Panc1 (cell line): ENCODE measurements at regions not wholly inside any gene's neighbourhood (a gene's known extent, or its start where the extent isn't known, plus 50 kb on each side); places are given as distances from the start of the nearest gene placed in this dataset.

ENCODE experiments used
- ATAC-seq: fragments of 200-7000 bp; cut with Tn5 transposase; 2 replicates; pipeline ENCODE4 v1.9.1; 2020; ENCODE audit warnings: mild to moderate bottlenecking, moderate library complexity
- BruUV-seq: library from RNA; stranded (reverse); fragments of 400-500 nt; replicated peaks from 2 replicates; lab custom pipeline; 2021; lab: Mats Ljungman, UMichigan
- CTCF ChIA-PET: fragments of 300-600 bp; sonication (Branson Sonifier 250); formaldehyde crosslinking; loops from one replicate; lab custom pipeline; 2022; ENCODE audit warnings: antibody characterized with exemption; lab: Charles Lee
- POLR2A ChIA-PET: fragments of 300-600 bp; sonication (Branson Sonifier 250); formaldehyde crosslinking; loops from one replicate; lab custom pipeline; 2022; ENCODE audit warnings: antibody characterized with exemption; lab: Charles Lee
- DNase-seq: peaks from one replicate; pipeline ENCODE4 v3.0.0-alpha.2; 2010; ENCODE audit warnings: low read depth, low spot score
- H3K27ac ChIP-seq: 2 replicates; pipeline ENCODE4 v1.5.1; 2011; ENCODE audit warnings: mild to moderate bottlenecking, low read length, inconsistent platforms
- H3K27me3 ChIP-seq: fragments of 200-500 bp; sonication (Bioruptor generic); 2 replicates; pipeline ENCODE4 v1.6.0; 2014; ENCODE audit warnings: low read length, inconsistent platforms; ENCODE audit not compliant: control insufficient read depth, insufficient read depth
- H3K36me3 ChIP-seq: fragments of 200-500 bp; sonication (Bioruptor generic); 2 replicates; pipeline ENCODE4 v1.5.1; 2014; ENCODE audit warnings: inconsistent platforms, mild to moderate bottlenecking, low read length, moderate library complexity; ENCODE audit not compliant: control insufficient read depth, insufficient read depth
- H3K4me1 ChIP-seq: 2 replicates; pipeline ENCODE4 v1.5.1; 2011; ENCODE audit warnings: inconsistent platforms, mild to moderate bottlenecking, low read length, moderate library complexity; ENCODE audit not compliant: control insufficient read depth, insufficient read depth
- H3K4me3 ChIP-seq, 2 experiments: 2 replicates each; pipeline ENCODE4 v1.5.1; 2011 to 2012; ENCODE audit warnings: low read depth in 2 of 2, low read length in 2 of 2, mild to moderate bottlenecking in 2 of 2, inconsistent platforms in 1 of 2, moderate library complexity in 1 of 2
- H3K9me3 ChIP-seq: fragments of 200-500 bp; sonication (Bioruptor generic); 2 replicates; pipeline ENCODE4 v1.5.1; 2014; ENCODE audit warnings: low read depth, mild to moderate bottlenecking, inconsistent platforms, low read length, moderate library complexity; ENCODE audit not compliant: control insufficient read depth, insufficient read depth
- CTCF ChIP-seq: fragments of 450-650 bp; IDR thresholded peaks from 2 replicates; pipeline ENCODE4 v1.5.1; 2017; ENCODE audit warnings: mild to moderate bottlenecking
- POLR2AphosphoS5 ChIP-seq: IDR thresholded peaks from 2 replicates; pipeline ENCODE4 v1.6.1; 2012; ENCODE audit warnings: mild to moderate bottlenecking, low read depth, low read length, moderate library complexity
- REST ChIP-seq, 2 experiments: IDR thresholded peaks; 2 replicates each; pipeline ENCODE4 v1.6.1; 2011 to 2012; ENCODE audit warnings: low read depth in 2 of 2, control low read depth in 1 of 2, low read length in 1 of 2, mild to moderate bottlenecking in 1 of 2, moderate library complexity in 1 of 2; ENCODE audit not compliant: insufficient read depth in 1 of 2
- SIN3A ChIP-seq: IDR thresholded peaks from 2 replicates; pipeline ENCODE4 v1.6.1; 2012; ENCODE audit warnings: low read depth, mild to moderate bottlenecking, low read length, moderate library complexity, borderline replicate concordance; ENCODE audit not compliant: insufficient read depth
- TCF7L2 ChIP-seq: IDR thresholded peaks from 2 replicates; pipeline ENCODE4 v1.6.1; 2011; ENCODE audit warnings: mild to moderate bottlenecking, low read depth, low read length, inconsistent platforms
- in situ Hi-C: cut with HindIII; loops from 2 replicates; pipeline ENCODE4 v1.10.0; 2016; ENCODE audit warnings: low sequenced_read_pairs, low pct_unique_long_range_greater_than_20kb
- intact Hi-C: fragments of 100-400 bp; cut with micrococcal nuclease; formaldehyde crosslinking; loops from one replicate; pipeline ENCODE4 v1.10.0; 2022; ENCODE audit not compliant: unreplicated experiment

GRCh38 chrX:39145859-39146258 lies 344.6 kb downstream of the MID1IP1 start:
- ATAC-seq = no peak
- Histone ChIP-seq H3K9me3 (no peaks in the 10 kb centered on the region), H3K27ac (no peak overlapping the region), H3K27me3 (no peaks in the 10 kb centered on the region), H3K4me3 (no peak overlapping the region), H3K4me1 (no peaks in the 10 kb centered on the region), H3K36me3 (no peaks in the 10 kb centered on the region)
- intact Hi-C loops = no loop called here
- TF ChIP-seq CTCF (no peak), POLR2AphosphoS5 (no peak)
- POLR2A ChIA-PET = no interaction called here
- CTCF ChIA-PET = no interaction called here
- in situ Hi-C loops = no loop called here
- no peak for DNase-seq
- BruUV-seq = no TSS peak

GRCh38 chrX:39149761-39150160 lies 348.5 kb downstream of the MID1IP1 start:
- no TSS peak for BruUV-seq
- H3K4me3 ChIP-seq = no peak overlapping the region
- H3K36me3 ChIP-seq = no peaks in the 10 kb centered on the region
- intact Hi-C loops = no loop called here
- POLR2A ChIA-PET = no interaction called here
- no peaks in the 10 kb centered on the region for H3K27me3 ChIP-seq
- DNase-seq (peak; percentile 12), ATAC-seq (no peak)
- CTCF ChIA-PET = no interaction called here
- no peak overlapping the region for H3K27ac ChIP-seq
- peak; percentile 65 for TF ChIP-seq CTCF
- TF ChIP-seq REST (IDR thresholded peaks at IDR 0.05; ENCODE audit: insufficient read depth in 1 of 2, low read depth in 2 of 2, low read length in 1 of 2) = no peak
- TF ChIP-seq SIN3A = no peak
- TF ChIP-seq TCF7L2 = no peak
- no peak for TF ChIP-seq POLR2AphosphoS5
- H3K4me1 ChIP-seq = no peaks in the 10 kb centered on the region
- in situ Hi-C loops = no loop called here
- H3K9me3 ChIP-seq = no peaks in the 10 kb centered on the region
